Islet precursor cell (in vitro differentiated cells): ENCODE measurements at regions not wholly inside any gene's neighbourhood (a gene's known extent, or its start where the extent isn't known, plus 50 kb on each side); places are given as distances from the start of the nearest gene placed in this dataset.
"Not testable (repeated sequence)": the region's sequence is repeated elsewhere in the genome, so short reads cannot be mapped to it uniquely, and the experiment has no call there.

Source experiments
- DNase-seq: peaks from one replicate; pipeline ENCODE4 v3.0.0-alpha.2; 2018

DNA sequence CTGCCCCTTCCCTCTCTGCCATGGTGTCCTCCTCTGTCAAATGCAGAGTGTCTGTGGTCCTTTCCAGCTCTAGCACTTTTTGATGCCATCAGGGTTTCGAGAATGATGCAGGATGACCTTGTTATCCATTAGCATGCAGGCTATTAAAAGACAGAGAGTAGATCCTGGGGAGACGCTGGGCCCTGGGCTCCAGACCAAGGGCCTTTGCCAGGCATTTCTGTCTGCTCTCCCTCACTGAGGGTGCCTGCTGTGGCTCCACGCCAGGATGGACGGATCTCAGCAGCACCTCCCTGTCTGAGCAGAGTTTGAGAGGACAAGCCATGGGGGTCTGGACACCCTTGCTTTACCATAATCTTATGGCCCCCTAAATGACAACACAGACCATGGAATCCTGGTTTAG is 110.8 kb upstream of the CD82 start:
- no peak for DNase-seq

DNA sequence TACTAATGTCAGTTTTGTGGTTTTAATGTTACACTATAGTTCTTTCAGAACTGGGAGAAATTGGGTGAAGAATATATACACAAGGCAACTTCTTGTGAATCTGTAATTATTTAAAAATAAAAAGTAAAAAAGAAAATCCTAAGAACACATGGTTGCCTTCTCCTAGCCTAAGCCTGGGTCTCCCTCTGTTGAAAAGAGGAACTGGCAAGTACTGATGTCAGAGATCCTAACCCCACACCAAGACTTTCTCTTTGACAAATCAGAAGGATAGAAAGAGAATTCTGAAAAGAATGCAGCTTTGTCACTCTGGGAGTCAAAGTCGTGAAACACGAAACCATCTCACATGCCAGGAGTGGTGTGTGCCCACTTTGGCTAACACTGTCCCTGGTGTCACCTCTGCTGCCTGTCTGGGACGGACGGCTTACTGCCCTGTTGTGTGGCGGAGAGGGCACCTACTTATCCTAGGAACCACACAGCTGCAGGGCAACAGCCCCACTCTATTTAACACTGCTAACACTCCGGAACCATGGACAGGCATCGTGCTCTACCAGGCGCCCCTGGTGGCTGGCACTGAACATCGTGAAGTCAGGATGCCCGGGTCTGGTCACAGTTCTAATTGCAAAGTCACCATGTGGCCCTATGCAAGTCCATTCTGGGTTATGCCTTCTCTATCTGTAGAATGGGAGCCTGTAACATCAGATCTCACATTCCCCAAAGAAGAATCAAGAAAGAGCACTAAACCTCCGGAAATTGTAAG is 108.7 kb upstream of the CD82 start:
- DNase-seq, result peak; percentile 57

DNA sequence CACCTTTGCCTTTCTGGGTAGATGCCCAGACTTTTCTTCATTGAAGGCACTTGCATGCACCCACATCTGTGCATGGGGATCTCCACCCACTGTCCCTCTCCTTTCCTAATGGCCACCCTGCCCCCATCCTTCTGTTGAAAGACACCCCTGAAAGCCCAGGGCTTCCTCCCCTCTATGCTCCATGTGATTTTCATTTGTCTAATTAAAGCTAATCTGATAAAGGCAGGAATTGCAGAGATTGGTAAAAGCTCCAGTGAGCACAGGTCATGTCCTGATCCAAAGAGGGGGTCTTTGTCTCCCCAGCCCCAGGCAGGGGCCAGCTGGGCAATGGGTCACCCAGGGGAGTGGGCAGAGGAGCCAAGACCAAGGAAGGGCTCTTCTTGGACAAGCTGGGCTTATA is 107.6 kb upstream of the CD82 start:
- peak; percentile 35 for DNase-seq

DNA sequence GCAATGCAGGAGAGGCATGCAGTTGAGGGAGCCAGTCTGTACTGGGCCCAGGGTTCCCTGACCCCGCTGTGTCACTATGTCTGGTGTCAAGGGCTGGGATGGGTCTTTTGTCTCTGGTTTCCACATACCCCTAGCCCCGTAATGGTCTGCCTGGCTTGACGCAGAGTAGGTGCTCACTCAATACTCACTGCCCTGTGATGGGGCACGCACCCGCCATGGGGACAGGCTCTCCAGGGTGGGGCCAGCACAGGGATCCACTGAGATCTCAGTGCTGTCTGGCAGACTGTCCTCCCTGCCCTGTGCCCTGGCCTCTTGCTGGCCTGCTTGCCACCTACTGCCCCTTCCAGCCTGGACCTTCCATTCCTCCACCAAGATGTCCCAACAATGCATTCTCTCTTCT is 101.7 kb upstream of the CD82 start:
- DNase-seq, result peak; percentile 24

DNA sequence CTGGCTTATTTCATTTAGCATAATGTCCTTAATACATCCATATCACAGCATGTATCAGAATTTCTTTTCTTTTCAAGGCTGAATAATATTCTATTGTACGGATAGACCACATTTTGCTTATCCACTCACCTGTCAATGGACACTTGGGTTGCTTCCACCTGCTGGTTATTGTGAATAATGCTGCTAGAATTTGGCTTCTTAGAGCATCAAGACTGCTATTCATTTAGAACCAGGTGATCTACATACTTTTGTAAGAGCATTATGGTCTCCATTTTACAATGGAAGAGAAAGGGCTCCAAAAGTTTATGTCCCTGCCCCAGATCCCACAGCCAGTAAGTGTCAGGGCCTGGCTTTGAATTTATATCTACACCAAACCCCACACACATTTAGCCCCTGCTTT is 100.7 kb upstream of the CD82 start:
- DNase-seq, result no peak

DNA sequence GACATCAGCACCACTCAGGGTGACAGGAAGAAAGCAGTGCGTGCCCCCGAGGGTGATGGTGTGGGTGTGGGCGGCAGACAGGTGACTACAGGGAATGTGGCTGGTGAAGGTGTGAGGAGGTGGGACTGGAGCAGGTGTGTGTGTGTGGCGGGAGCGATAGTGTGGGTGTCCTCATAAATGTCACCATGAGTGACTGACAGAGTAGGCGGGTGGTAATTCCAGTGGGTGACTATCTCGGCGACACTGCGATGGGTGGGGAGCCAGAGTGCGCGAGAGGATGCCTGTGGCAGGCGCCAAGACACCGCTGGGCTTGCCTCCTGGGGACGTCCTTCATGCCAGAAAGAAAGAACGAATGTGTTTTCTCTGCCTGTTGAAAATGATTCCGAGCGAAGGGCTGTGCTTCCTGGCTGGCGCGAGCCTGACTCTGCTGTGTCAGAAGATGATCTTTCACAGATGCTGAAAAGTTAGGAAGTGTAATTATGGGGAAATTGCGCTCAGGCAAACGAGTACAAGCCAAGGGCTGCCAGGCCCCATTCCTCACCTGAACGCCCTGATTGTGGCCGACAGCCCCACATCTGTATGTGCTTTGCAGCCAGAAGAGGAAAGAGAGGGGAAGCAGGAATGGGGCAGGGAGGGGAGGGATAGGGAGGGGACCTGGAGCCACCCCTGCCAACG is 98.8 kb upstream of the CD82 start:
- DNase-seq, result no peak

DNA sequence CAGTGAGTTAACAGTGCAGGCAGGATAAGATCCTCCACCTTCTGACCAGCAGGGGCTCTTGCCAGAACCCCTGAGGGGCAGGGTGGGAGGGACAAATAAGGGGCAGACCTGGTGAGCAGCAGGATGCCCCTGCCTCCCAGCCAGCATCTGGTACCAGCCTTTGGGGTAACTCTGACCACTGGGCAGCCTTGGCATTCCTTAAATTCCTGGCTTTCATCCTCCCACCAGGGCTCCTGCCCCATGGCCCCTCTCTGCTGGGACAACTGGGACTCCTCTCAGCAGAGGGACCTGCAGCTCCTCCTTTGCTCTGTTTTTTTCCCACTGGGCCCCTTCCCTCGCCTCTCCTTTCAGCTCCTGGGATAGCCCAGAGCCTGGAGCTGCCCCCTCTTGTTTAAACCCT is 98.0 kb upstream of the CD82 start:
- DNase-seq, result no peak

DNA sequence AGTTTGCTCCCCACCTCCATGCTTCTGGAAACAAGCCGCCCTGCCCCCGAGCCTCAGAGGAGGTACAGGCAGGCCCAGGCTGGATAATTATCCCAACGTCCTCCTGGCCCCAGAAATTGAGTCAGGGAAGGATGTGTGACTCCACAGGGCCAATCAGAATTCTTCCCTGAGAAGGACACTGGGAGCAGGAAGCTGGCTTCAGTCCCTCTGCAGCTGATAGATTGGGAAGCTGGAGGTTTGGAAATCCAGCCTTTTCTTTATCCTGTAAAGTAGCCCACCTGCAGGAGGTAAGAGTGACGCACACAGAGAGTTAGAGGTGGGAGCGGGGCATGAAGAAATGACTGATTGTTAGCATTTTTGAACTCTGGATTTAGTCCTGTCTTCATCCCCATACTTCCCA is 97.5 kb upstream of the CD82 start:
- no peak for DNase-seq

DNA sequence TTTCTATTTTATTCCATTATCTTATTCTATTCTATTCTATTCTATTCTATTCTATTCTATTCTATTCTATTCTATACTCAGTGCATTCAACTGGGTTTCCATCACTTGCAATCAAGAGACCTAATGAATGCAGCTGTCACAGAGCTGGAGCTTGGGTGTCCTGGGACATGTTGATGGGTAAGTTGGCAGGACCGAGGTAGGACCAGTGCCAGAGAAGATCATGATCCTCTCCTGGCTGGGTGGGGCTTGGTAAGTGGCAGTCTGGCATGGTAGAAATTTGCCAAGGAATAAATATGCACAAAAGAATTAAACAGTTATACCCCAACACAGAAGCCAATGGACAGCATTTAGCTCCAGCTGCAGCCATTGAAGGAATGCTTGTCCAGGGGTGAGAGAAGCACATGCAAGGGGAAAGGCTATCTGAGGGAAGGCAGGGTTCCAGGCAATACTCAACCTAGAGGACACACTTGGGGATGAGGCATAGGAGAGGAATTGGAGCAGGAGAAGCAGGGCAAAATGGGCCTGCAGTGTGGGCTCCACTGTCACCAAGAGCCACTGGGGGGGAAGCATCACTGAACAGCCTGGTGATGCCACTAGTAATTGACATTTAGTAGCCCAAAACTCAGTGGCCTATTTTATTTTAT is 97.0 kb upstream of the CD82 start:
- no peak for DNase-seq

DNA sequence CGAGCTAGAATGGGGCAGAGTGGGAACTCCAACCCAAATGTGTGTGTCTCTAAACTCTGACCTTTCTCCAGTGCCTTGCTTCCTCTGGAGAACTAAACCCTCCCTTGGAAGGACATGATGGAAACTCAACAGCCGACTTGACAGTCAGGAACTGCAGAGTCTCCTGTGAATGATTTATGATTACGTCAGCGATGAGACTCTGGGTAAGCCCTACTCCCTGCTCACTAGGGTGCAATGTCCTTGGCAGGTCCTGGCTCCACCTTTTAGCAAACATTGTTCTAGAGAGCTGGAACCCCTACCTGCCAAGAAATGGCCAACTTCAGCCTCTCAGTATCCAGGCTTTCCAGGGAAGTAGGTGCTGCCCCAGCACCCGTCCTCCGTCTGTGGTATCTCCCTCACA is 96.1 kb upstream of the CD82 start:
- DNase-seq, result no peak

DNA sequence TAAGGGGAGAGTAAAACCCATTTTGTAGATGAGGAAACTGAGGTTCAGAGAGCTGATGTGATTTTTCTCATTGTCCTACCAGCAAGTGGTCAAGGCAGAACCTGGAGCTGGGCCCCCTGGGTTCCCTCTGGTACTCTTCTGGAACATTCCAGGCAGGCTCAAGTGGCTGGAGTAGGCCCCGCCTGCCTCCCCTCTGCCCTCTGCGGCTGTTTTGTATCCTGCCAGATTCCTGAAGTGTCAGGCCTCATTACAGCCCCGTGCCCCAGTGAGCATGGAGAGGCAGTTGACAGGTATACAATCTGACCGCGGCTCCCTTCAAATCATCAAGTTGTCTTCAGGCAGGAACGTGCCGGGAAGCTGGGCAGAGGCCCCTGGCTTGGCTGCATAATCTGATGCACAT is 94.6 kb upstream of the CD82 start:
- no peak for DNase-seq

DNA sequence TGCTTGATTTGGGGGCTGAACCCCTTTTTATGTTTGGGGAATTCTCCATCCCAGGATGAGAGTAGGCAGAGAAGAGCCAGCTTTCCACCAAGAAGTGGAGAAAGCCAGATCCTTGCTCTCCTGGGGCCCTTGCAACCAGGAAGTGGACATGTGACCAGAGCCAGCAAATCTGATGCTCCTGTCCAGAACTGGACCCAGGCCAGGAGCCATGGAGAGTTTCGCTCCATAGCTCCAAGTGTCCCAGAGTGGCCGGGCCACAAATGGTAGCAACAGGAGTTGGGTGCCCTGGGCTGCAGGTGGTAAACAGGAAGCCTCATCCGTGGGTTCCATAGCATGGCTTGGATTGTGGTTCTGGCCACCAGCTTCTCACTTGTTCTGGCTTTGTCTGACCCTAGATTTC is 93.9 kb upstream of the CD82 start:
- DNase-seq, result no peak

DNA sequence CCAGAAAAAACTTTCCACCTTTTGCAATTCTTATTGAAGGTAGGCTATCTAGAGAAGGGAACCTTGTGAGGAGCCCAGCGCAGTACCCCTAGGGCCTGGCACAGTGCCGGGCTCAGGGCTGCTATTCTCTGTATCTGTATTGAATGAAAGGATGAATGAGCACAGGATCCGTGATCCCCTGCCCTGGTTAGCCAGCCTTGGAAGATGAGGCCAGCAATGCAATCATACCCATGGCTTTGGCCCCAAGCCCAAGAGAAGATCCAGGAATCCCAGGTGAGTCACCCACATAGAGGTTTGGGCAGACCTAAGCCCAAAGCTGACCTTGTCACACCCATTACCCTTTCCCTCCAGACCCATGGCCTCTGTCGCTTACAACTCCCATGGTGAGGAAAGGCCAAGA is 92.5 kb upstream of the CD82 start:
- DNase-seq, result no peak

DNA sequence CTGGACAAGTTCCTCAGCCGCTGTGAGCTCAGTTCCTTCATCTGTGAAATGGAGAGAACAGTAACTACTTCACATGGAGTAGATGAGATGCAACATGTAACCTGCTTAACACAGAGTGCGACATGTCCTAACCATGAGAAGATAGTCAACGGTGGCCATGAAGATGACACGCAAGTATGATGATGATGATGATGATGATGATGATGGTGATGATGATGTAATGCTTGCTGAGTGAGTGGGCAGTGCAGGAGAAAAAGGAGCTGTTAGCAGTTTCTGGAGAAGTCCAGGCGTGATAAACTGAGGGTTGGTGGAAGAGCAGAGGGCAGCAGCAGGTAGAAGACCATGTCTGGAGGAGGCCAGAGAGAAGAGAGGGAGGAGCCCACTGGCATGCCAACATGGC is 90.8 kb upstream of the CD82 start:
- DNase-seq, result no peak

DNA sequence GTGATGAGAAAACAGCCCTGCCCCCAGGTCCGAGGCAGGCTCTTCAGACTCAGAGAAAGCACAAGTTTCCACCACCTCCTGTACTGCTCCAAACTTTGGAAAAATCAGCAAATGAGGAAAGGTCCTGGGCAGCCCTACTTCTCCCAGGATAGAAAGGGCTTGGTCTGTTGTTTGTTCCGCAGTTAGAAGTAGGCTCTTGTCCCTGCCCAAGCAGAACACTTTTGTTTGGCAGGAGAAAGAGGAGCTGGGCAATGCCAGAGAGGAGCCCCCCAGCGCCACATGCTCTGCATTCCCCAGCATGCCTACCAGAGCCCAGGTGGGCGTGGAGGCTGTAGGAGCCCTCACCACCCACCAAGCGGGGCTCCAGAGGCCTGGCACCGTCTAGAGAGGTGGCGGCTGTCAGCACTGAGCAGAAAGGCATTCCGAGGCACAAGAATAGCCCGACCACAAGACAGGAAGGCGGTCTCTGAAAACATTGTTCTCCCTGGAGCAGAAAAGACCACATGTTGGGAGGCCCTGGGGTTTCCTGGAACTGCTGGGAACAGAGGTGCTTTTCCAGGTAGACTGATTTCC is 90.3 kb upstream of the CD82 start:
- DNase-seq, result no peak

DNA sequence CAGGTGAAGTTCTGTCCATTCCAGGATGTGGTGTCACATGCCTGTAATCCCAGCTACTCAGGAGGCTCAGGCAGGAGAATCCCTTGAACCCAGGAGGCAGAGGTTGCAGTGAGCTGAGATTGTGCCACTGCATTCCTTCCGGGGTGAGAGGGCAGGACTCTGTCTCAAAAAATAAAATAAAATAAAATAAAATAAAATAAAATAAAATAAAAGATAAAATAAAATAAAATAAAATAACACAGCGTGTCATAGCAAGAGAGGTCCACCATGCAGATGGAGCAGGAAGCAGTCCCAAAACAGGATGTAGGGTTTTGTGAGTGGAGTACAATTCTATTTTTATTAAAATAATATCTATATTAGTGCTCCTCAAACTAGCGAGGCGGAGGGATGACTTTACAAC is 83.1 kb upstream of the CD82 start:
- not testable (repeated sequence) for DNase-seq

DNA sequence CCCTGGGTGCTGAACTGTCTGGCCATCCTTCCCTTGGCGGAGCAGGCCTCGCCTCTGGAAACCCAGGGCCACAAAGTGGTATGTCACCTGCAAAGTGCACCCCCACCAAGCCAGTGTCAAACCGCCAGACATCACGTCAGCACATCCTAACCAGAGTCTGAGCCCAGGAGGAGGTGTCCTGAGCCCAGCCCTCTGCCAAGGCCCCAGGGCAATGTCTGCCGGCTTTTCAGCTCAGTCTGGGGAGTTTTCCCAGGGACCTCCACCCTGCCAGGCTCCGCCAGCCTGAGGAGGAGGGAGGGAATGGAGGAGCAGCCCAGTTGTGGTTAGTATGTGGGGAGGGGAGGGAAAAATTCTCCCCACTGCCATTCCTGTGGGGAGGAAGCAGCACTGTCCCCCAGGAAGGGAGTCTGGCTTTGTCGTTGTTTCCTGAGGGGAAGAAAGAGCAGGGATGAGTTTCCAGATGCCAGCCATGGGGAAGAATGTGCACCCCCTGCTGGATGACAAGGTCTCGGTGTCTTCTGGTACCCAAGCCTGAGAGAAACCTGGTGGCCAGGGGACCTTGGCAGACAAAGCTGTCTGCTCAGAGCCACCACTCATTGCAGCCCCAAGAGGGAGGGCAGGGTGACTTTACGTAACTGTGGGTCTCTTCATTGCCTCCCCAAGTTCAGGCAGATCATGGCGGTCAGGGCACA is 81.4 kb upstream of the CD82 start:
- peak; percentile 74 for DNase-seq

DNA sequence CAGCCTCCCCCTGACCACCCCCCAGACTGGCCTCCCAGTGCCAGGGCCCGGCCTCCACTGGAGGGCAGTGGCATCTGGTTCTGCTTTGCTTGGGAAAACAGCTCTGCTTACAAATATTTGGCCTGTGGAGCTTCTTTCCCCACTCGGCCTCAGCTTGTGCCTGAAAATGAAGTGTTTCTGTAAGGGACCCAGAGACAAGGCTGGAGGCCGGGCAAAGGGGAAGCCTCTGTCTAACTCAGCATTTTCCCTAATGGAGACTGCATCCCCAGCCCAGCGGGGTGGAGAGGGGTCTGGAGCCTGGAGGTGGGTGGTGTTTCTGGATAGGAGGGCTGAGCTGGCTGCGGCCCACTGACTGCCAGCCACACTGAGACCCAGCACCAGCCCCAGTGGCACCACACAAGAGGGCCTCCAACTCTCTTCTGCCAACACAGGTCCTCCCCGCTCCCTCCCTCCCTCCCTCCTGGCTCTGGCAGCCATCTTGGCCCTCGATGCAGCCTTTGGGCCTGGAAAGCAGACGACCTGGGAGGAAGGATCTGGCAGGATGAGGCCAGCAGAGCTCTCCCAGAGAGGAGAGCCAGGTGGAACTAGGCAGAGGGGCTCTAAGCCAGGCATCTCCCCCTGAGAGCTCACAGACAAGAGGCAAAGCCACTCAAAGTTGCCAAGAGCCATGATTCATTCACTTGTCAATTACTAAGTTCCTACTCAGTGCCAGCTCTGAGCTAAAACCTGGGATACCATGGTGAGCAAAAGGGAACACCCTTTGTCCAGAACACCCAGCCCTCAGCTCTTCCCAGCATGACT is 77.1 kb upstream of the CD82 start:
- no peak for DNase-seq

DNA sequence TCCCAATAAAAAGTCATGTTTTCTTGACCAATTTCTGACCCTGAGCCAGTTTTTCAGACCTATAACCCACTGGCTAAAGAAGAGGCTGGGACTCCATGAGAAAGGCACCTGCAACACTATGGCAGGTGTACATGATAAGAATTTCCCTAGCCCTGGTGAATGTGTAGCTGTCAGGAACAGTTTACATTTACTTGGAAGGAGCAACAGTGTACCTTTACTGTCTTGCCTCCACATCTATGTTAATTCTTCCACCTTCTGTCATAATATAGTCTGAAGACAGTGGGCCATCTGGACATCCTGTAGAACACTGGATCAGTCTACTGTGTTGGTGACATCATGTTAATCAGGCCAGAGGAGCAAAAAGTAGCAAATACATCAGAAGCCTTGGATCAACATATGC is 72.1 kb upstream of the CD82 start:
- no peak for DNase-seq

DNA sequence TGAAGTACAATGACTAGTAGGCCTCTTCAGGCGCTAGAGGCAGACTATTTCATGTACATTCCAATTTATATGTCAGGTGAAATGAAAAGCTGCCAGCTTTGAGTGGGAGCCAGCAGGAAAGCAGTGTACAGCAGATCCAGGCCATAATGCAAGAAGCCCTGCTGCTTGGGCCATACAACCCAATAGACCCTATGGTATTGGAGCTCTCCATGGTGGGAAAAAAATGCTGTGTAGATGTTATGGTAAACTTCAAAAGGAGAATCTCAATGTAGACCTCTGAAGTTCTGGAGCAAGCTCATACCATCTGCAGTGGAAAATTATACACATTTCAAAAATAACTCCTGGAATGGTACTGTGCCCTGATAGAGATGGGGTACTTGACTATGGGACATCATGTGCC is 71.5 kb upstream of the CD82 start:
- no peak for DNase-seq

DNA sequence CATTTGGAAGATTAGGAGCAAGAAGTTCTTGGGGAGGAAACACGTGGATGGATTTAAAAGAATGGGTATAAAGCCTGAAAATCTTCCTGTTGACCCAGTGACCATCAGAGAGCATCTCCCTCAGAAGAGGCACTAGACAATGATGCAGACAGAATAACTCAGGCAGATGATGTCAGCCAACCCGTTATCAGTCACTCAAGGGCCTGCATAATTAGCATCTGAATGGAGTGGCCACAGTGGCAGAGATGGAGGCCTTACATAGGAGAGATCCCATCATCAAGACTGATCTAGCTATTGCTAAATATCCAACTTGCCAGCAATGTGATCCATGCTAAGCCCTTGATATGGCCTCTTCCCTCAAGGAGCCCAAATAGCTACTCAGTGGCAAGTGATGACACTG is 70.7 kb upstream of the CD82 start:
- DNase-seq, result no peak

DNA sequence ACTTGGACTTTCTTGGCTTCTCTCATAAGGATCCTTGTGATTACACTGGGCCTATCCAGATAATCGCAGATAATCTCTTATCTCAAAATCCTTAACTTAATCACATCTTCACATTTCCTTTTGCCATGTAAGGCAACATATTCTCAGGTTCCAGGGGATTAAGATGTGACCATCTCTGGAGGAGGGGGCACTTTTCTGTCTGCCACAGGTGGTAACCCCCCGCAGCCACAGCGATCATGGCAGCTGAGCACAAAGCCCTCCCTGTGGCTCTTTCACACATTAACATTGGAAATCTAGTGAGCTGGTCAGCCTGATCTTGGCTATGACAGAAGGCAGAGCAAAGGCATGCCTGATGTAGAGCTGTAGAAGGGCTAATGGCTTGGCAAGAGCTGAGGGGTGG is 69.1 kb upstream of the CD82 start:
- DNase-seq, result no peak
